A549 (cell line): ENCODE measurements at regions not wholly inside any gene's neighbourhood (a gene's known extent, or its start where the extent isn't known, plus 50 kb on each side); places are given as distances from the start of the nearest gene placed in this dataset.

Experiments
- CEBPB ChIP-seq, 2 experiments: fragments of >200 bp in 1 of 2; sonication (Bioruptor Twin) in 1 of 2; formaldehyde crosslinking in 1 of 2; IDR thresholded peaks; 2 replicates each; pipeline ENCODE4 v1.6.1; 2012 to 2016
- CTCF ChIP-seq: fragments of >200 bp; sonication (Bioruptor Twin); formaldehyde crosslinking; IDR thresholded peaks from 3 replicates; pipeline ENCODE4 v1.5.1; 2016
- EP300 ChIP-seq, 2 experiments: fragments of >200 bp; sonication (Bioruptor Twin); formaldehyde crosslinking; IDR thresholded peaks; 2 replicates in 1 of 2; 3 replicates in 1 of 2; pipeline ENCODE4 v1.6.1; 2016 to 2017
- JUNB ChIP-seq: fragments of >200 bp; sonication (Bioruptor Twin); formaldehyde crosslinking; IDR thresholded peaks from 2 replicates; pipeline ENCODE4 v1.6.1; 2016
- MAFK ChIP-seq: fragments of 450-650 bp; IDR thresholded peaks from 2 replicates; pipeline ENCODE4 v1.6.1; 2014; ENCODE audit not compliant: partially characterized antibody
- MAZ ChIP-seq: fragments of 150-350 bp; IDR thresholded peaks from 2 replicates; pipeline ENCODE4 v1.6.1; 2014; ENCODE audit warnings: antibody characterized with exemption, low read depth, low read length, borderline replicate concordance
- MYC ChIP-seq: IDR thresholded peaks from 2 replicates; pipeline ENCODE4 v1.6.1; 2012; ENCODE audit warnings: mild to moderate bottlenecking, inconsistent platforms, low read length, improper control_type of control experiment, borderline replicate concordance
- NR3C1 ChIP-seq: fragments of >200 bp; sonication (Bioruptor Twin); formaldehyde crosslinking; IDR thresholded peaks from 3 replicates; pipeline ENCODE4 v1.6.1; 2017
- POLR2A ChIP-seq: IDR thresholded peaks from 2 replicates; pipeline ENCODE4 v1.6.1; 2012; ENCODE audit warnings: mild to moderate bottlenecking, low read length
- RCOR1 ChIP-seq: fragments of 150-350 bp; IDR thresholded peaks from 2 replicates; pipeline ENCODE4 v1.6.1; 2014; ENCODE audit warnings: antibody characterized with exemption, low read length, low read depth
- SMC3 ChIP-seq: fragments of >200 bp; sonication (Bioruptor Twin); formaldehyde crosslinking; IDR thresholded peaks from 3 replicates; pipeline ENCODE4 v1.6.1; 2018; ENCODE audit warnings: inconsistent platforms
- ZNF302 ChIP-seq: fragments of 250-450 bp; sonication (Bioruptor Pico); IDR thresholded peaks from 2 replicates; pipeline ENCODE4 v1.9.0; 2021; ENCODE audit warnings: inconsistent platforms, mild to moderate bottlenecking, moderate library complexity
- TF ChIP-seq, protein P1 (sequence below): fragments of 200-600 bp; sonication (generic); IDR thresholded peaks from 2 replicates; pipeline ENCODE4 v1.6.1; 2016; ENCODE audit warnings: antibody characterized with exemption, mild to moderate bottlenecking, moderate library complexity
- TF ChIP-seq, protein P2 (sequence below): IDR thresholded peaks from 2 replicates; pipeline ENCODE4 v1.6.1; 2012

- TF ChIP-seq, protein P1, sequence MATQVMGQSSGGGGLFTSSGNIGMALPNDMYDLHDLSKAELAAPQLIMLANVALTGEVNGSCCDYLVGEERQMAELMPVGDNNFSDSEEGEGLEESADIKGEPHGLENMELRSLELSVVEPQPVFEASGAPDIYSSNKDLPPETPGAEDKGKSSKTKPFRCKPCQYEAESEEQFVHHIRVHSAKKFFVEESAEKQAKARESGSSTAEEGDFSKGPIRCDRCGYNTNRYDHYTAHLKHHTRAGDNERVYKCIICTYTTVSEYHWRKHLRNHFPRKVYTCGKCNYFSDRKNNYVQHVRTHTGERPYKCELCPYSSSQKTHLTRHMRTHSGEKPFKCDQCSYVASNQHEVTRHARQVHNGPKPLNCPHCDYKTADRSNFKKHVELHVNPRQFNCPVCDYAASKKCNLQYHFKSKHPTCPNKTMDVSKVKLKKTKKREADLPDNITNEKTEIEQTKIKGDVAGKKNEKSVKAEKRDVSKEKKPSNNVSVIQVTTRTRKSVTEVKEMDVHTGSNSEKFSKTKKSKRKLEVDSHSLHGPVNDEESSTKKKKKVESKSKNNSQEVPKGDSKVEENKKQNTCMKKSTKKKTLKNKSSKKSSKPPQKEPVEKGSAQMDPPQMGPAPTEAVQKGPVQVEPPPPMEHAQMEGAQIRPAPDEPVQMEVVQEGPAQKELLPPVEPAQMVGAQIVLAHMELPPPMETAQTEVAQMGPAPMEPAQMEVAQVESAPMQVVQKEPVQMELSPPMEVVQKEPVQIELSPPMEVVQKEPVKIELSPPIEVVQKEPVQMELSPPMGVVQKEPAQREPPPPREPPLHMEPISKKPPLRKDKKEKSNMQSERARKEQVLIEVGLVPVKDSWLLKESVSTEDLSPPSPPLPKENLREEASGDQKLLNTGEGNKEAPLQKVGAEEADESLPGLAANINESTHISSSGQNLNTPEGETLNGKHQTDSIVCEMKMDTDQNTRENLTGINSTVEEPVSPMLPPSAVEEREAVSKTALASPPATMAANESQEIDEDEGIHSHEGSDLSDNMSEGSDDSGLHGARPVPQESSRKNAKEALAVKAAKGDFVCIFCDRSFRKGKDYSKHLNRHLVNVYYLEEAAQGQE, result no peak
- no peak for TF ChIP-seq CTCF
- no peak for TF ChIP-seq MAZ
- 0 out of 3 replicates have a peak, but pooled peaks have one; percentile 6 for TF ChIP-seq SMC3
- TF ChIP-seq ZNF302 (CRISPR knock-in tag), result no peak
- TF ChIP-seq, protein P2, sequence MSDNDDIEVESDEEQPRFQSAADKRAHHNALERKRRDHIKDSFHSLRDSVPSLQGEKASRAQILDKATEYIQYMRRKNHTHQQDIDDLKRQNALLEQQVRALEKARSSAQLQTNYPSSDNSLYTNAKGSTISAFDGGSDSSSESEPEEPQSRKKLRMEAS, result no peak
- TF ChIP-seq POLR2A, result no peak
- TF ChIP-seq CEBPB (IDR thresholded peaks at IDR 0.05), result peak; percentile 24 to 39; a peak in 1 of 4 replicates
- peak; percentile 31 for TF ChIP-seq MAFK
- no peak for TF ChIP-seq RCOR1
- no peak for TF ChIP-seq EP300 (IDR thresholded peaks at IDR 0.05)
- no peak for TF ChIP-seq NR3C1
- TF ChIP-seq MYC, result no peak
- peak; percentile 27; the same call in 1 of the 2 replicates for TF ChIP-seq JUNB
These were observed 69.2 kb upstream of the ETV6 start for GRCh38 chr12:11580125-11580751.
